ENCODE measurements at regions not wholly inside any gene's neighbourhood (a gene's known extent, or its start where the extent isn't known, plus 50 kb on each side); places are given as distances from the start of the nearest gene placed in this dataset.
"Not testable (repeated sequence)": the region's sequence is repeated elsewhere in the genome, so short reads cannot be mapped to it uniquely, and the experiment has no call there.

- DNase-seq (ENCODE audit: low spot score), result peak; percentile 41
These were observed 109.1 kb downstream of the CRLF2 start for GRCh38 chrX:1103360-1103759.

DNA sequence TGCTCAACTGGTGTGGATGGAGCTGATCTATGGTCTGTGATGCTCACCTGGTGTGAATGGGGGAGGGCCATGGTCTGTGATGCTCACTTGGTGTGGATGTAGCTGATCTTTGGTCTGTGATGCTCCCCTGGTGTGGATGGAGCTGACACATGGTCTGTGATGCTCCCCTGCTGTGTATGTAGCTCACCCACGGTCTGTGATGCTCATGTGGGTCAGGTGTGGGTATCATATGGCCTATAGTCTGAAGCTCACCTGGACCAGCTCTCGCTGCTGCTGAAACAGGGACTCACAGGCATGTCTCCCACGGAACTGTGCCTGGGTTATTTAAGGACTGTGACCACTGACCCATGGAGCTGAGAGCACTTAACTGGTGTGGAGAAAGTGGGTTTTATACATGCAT lies 109.7 kb downstream of the CRLF2 start:
- DNase-seq (ENCODE audit: low spot score), result peak; percentile 55

- DNase-seq (ENCODE audit: low spot score), result not testable (repeated sequence)
These were observed 110.2 kb downstream of the CRLF2 start for GRCh38 chrX:1102221-1102620.

GRCh38 chrX:1099146-1099770 lies 113.2 kb downstream of the CRLF2 start:
- no peak for DNase-seq (ENCODE audit: low spot score)

DNA sequence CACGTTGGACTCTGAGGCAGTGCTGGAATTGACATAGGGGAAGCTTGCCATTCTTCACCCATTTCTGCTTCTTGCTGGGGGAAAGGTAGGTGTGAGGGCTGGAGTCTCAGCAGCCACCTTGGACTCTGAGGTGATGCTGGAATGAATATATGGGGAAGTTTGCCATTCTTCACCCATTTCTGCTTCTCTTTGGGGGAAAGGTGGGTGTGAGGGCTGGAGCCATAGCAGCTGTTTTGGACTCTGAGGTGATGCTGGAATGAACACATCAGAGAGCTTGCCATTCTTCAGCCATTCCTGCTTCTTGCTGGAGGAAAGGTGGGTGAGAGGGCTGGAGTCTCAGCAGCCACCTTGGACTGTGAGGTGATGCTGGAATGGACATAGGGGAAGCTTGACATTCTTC lies 115.1 kb downstream of the CRLF2 start:
- DNase-seq (ENCODE audit: low spot score), result no peak

GRCh38 chrX:1094566-1095333 lies 117.7 kb downstream of the CRLF2 start:
- no peak for DNase-seq (ENCODE audit: low spot score)

GRCh38 chrX:1093586-1094421 lies 118.6 kb downstream of the CRLF2 start:
- DNase-seq (ENCODE audit: low spot score), result no peak

- DNase-seq (ENCODE audit: low spot score), result no peak
These were observed 119.3 kb downstream of the CRLF2 start for GRCh38 chrX:1093121-1093520.

GRCh38 chrX:1086444-1087409 lies 125.7 kb downstream of the CRLF2 start:
- no peak for DNase-seq (ENCODE audit: low spot score)

GRCh38 chrX:1085871-1086270 lies 126.6 kb downstream of the CRLF2 start:
- not testable (repeated sequence) for DNase-seq (ENCODE audit: low spot score)

GRCh38 chrX:1084689-1085088 lies 127.8 kb downstream of the CRLF2 start:
- DNase-seq (ENCODE audit: low spot score), result no peak

- DNase-seq (ENCODE audit: low spot score), result no peak
These were observed 135.4 kb downstream of the CRLF2 start for GRCh38 chrX:1076871-1077651.

DNA sequence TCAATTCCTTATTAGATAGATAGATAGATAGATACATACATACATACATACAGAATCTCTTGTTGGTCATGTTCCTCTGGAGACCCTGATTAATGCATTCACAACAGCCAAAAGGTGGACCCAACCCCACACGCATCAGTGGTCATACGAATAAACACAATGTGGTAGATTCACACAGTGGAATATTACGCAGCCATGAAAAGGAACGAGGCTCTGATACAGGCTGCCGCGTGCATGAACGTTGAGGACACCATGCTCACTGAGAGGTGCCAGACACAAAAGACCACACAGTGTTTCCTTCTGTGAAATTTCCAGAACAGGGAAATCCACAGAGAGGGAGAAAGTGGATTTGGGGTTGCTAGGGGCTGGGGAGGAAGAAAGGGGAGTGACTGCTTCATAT lies 136.7 kb downstream of the CRLF2 start:
- DNase-seq (ENCODE audit: low spot score), result peak; percentile 28

- no peak for DNase-seq (ENCODE audit: low spot score)
These were observed 137.3 kb downstream of the CRLF2 start for GRCh38 chrX:1075156-1075555.

DNA sequence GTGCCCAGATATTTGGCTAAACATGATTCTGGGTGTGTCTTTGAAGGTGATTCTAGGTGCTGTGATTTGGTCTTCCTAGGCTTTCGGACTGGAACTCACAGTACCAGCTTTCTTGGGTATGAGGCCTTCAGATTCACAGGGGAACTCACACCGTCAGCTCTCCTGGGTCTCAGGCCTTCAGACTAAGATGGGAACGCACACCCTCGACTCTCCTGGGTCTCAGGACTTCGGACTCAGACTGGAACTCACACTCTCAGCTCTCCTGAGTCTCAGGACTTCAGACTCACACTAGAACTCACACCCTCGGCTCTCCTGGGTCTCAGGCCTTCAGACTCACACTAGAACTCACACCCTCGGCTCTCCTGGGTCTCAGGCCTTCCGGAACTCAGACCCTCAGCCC lies 137.7 kb downstream of the CRLF2 start:
- DNase-seq (ENCODE audit: low spot score), result no peak

GRCh38 chrX:1074172-1074571 lies 138.3 kb downstream of the CRLF2 start:
- no peak for DNase-seq (ENCODE audit: low spot score)

DNA sequence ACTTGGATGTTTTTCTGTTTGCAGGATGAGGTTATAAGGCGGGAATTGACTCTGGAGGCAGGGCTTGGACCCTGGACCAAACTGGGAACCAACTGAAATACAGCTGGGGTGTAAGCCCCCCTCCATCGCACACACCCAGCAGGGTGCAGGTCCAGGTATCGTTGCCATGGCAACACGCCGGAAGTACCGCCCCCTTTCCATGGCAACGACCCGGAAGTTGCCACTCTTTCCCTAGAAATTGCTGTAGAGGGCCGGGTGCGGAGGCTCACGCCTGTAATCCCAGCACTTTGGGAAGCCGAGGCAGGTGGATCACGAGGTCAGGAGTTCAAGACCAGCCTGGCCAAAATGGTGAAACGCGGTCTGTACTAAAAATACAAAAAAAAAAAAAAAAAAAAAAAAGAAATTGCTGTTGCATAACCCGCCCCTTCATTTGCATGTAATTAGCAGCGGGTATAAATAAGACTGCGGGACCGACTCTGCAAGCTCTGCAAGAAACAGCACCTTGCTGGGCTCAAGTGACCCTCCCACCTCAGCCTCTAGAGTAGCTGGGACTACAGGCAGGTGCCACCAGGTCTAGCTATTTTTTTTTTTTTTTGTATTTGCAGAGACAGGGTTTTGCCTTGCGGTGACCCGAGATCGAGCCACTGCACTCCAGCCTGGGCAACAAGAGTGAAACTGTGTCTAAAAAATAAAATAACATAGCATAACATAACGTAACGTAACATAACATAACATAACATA lies 139.6 kb downstream of the CRLF2 start:
- peak; percentile 41 for DNase-seq (ENCODE audit: low spot score)

DNA sequence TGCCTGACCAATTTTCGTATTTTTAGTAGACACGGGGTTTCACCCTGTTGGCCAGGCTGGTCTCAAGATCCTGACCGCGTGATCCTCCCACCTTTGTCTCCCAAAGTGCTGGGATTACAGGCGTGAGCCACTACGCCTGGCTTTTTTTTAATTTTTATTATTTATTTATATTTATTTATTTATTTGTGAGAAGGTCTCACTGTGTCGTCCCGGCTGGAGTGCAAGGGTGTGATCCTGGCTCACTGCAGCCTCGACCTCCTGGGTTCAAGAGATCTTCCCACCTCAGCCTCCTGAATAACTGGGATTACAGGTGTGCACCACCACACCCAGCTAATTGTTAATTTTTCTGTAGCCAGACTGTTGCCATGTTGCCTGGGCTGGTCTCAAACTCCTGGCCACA lies 141.1 kb downstream of the CRLF2 start:
- no peak for DNase-seq (ENCODE audit: low spot score)

DNA sequence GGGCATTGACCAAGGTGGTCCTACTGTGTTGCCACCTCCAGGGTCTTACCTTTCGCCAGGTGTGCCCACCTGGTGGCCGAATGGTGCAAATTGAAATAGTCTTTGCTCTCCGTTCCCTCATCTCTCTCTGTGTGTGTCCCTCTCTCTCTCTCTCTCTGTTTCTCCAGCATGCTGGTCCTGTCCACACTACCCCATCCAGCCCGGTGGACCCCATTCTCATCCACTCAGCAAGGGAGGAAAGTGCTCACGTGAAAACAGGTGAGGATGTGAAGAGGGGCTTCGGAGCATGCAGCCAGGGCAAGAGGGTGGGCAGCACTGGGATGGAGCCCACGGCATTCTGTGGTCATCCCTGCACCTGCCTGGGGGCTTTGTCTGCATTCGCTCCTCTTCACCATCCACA lies 150.1 kb downstream of the CRLF2 start:
- DNase-seq (ENCODE audit: low spot score), result peak; percentile 72

All from mesenteric fat pad (tissue), 1 donor.